Mesothelial cell of epicardium (in vitro differentiated cells): ENCODE measurements at regions not wholly inside any gene's neighbourhood (a gene's known extent, or its start where the extent isn't known, plus 50 kb on each side); places are given as distances from the start of the nearest gene placed in this dataset.

Experiments
- DNase-seq, 2 experiments: peaks; one replicate each; pipeline ENCODE4 v3.0.0; 2021; ENCODE audit warnings: low spot score in 2 of 2; ENCODE audit not compliant: unreplicated experiment in 2 of 2
- H3K27ac Mint-ChIP-seq: 2 replicates; pipeline ENCODE4 v1.8.0; 2021; ENCODE audit warnings: mixed read lengths
- H3K27me3 Mint-ChIP-seq: 2 replicates; pipeline ENCODE4 v1.8.0; 2021; ENCODE audit warnings: low read depth, mixed read lengths
- H3K36me3 Mint-ChIP-seq: 2 replicates; pipeline ENCODE4 v1.8.0; 2021; ENCODE audit warnings: mixed read lengths
- H3K4me1 Mint-ChIP-seq: 2 replicates; pipeline ENCODE4 v1.8.0; 2021; ENCODE audit warnings: mixed read lengths
- H3K4me3 Mint-ChIP-seq: 2 replicates; pipeline ENCODE4 v1.8.0; 2021; ENCODE audit warnings: mild to moderate bottlenecking, moderate library complexity, mixed read lengths
- H3K9me3 Mint-ChIP-seq: 2 replicates; pipeline ENCODE4 v1.8.0; 2021; ENCODE audit warnings: mixed read lengths
- CTCF ChIP-seq: fragments of 200-600 bp; sonication (generic); IDR thresholded peaks from one replicate; pipeline ENCODE4 v1.5.0; 2021; ENCODE audit warnings: antibody characterized with exemption; ENCODE audit not compliant: unreplicated experiment

- no peaks in the 10 kb centered on the region for H3K36me3 Mint-ChIP-seq
- H3K4me1 Mint-ChIP-seq, result peaks cover 39% of the 10 kb centered on the region
- H3K4me3 Mint-ChIP-seq, result no peak overlapping the region
- no peak for DNase-seq
- H3K27ac Mint-ChIP-seq, result no peak overlapping the region
- no peaks in the 10 kb centered on the region for H3K27me3 Mint-ChIP-seq
- no peaks in the 10 kb centered on the region for H3K9me3 Mint-ChIP-seq
- no peak for TF ChIP-seq CTCF
Measured at GRCh38 chr11:97225794-97226193, 836.0 kb downstream of the JRKL start.

- Mint-ChIP-seq H3K27ac (no peak overlapping the region), H3K27me3 (no peaks in the 10 kb centered on the region), H3K36me3 (no peaks in the 10 kb centered on the region), H3K9me3 (no peaks in the 10 kb centered on the region), H3K4me3 (no peak overlapping the region), H3K4me1 (peaks cover 31% of the 10 kb centered on the region)
- no peak for TF ChIP-seq CTCF
- DNase-seq, result no peak
Measured at GRCh38 chr11:97229936-97230335, 840.1 kb downstream of the JRKL start.

- no peaks in the 10 kb centered on the region for H3K9me3 Mint-ChIP-seq
- no peak for DNase-seq
- TF ChIP-seq CTCF, result no peak
- H3K27me3 Mint-ChIP-seq, result no peaks in the 10 kb centered on the region
- H3K4me1 Mint-ChIP-seq, result peaks cover 20% of the 10 kb centered on the region
- no peak overlapping the region for H3K27ac Mint-ChIP-seq
- H3K4me3 Mint-ChIP-seq, result no peak overlapping the region
- no peaks in the 10 kb centered on the region for H3K36me3 Mint-ChIP-seq
Measured at GRCh38 chr11:97231231-97231630, 841.4 kb downstream of the JRKL start.

DNA sequence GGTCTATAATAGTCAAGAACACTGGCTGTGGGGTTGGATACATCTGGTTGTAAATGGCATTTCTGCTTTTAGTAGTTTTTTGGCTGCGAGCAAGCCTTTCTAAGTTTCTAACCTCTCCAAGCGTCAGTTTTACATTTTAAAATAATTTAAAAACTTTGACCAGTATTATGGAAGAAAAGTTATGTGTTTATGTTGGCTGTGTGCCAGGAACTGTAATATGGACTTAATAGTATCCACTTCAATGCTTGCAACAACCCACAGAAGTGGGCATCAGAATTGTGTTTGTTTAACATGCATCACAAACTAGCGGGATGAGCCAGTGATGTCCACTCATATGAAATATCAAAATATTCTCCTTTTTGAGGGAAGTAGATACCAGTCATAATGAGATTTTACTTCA lies 844.2 kb downstream of the JRKL start:
- no peak overlapping the region for H3K27ac Mint-ChIP-seq
- H3K27me3 Mint-ChIP-seq, result no peaks in the 10 kb centered on the region
- DNase-seq, result no peak
- H3K4me1 Mint-ChIP-seq, result peaks cover 20% of the 10 kb centered on the region
- TF ChIP-seq CTCF, result no peak
- no peaks in the 10 kb centered on the region for H3K9me3 Mint-ChIP-seq
- H3K4me3 Mint-ChIP-seq, result no peak overlapping the region
- no peaks in the 10 kb centered on the region for H3K36me3 Mint-ChIP-seq

DNA sequence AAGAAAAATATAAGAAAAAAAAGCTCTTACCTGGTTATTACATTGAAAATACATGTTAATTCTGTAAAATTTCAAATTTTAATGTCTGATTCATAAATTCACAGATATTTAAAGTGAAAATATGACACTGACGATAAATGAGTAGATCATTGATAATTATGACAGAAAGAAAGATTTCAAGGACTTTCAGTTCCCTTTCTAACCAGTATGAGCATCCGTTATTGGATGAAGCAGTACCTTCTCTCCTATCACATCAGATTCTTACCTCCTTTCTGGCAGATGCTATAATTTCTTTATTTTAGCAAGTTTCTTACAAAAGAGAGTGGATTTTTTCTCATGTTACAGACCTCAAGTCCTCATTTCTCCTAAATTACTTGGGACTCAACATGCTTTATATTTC lies 847.3 kb downstream of the JRKL start:
- no peak for DNase-seq
- H3K27me3 Mint-ChIP-seq, result no peaks in the 10 kb centered on the region
- H3K27ac Mint-ChIP-seq, result no peak overlapping the region
- H3K4me1 Mint-ChIP-seq, result peaks cover 8% of the 10 kb centered on the region
- no peak overlapping the region for H3K4me3 Mint-ChIP-seq
- TF ChIP-seq CTCF, result no peak
- H3K36me3 Mint-ChIP-seq, result no peaks in the 10 kb centered on the region
- no peaks in the 10 kb centered on the region for H3K9me3 Mint-ChIP-seq

GRCh38 chr11:97247601-97248000 lies 857.8 kb downstream of the JRKL start:
- Mint-ChIP-seq H3K27ac (no peak overlapping the region), H3K4me1 (peaks cover 2% of the 10 kb centered on the region), H3K4me3 (no peak overlapping the region)

More at GRCh38 chr11:97247601-97248000, 857.8 kb downstream of the JRKL start:
- no peak for TF ChIP-seq CTCF
- Mint-ChIP-seq H3K27me3 (no peaks in the 10 kb centered on the region), H3K36me3 (peaks cover 8% of the 10 kb centered on the region), H3K9me3 (peaks cover 25% of the 10 kb centered on the region)
- no peak for DNase-seq
